ENCODE measurements at regions not wholly inside any gene's neighbourhood (a gene's known extent, or its start where the extent isn't known, plus 50 kb on each side); places are given as distances from the start of the nearest gene placed in this dataset.

DNA sequence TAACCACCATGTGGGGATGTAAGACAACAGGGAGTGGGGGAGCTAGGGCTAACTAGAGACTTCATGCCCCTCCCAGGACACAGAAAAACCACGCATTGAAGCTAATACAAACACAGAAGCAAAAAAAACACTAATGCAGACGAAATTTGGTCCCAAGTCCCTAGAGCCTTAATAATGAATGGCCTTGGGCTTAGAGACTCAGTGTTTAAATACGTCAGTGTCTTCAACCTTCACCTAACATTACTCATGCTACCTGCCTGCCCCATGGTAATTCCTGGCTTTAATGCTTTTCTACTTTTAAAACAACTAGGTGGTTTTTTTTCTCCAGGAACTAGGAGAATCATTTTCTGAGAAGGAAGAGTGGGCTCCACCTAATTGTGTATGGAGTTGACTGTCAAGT lies 64.1 kb upstream of the ITSN2 start:
- TF ChIP-seq SIN3A (IDR thresholded peaks at IDR 0.05; ENCODE audit: low read depth): no peak
- TF ChIP-seq CEBPB (IDR thresholded peaks at IDR 0.05; ENCODE audit: low read depth): no peak
- no peak for TF ChIP-seq JUND (IDR thresholded peaks at IDR 0.05)
- TF ChIP-seq TCF7L2 (IDR thresholded peaks at IDR 0.05; ENCODE audit: borderline replicate concordance, extremely low read depth, insufficient read depth, insufficient read length): no peak
- TF ChIP-seq, protein P1, sequence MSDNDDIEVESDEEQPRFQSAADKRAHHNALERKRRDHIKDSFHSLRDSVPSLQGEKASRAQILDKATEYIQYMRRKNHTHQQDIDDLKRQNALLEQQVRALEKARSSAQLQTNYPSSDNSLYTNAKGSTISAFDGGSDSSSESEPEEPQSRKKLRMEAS (IDR thresholded peaks at IDR 0.05): no peak
- TF ChIP-seq POLR2A (IDR thresholded peaks at IDR 0.05; ENCODE audit: borderline replicate concordance, extremely low read depth, insufficient read depth, insufficient read length): no peak
- TF ChIP-seq EZH2phosphoT487 (IDR thresholded peaks at IDR 0.05; ENCODE audit: borderline replicate concordance): no peak
- TF ChIP-seq EZH2 (IDR thresholded peaks at IDR 0.05): no peak
- no peak for TF ChIP-seq CBX3 (IDR thresholded peaks at IDR 0.05; ENCODE audit: low read depth)
- TF ChIP-seq, protein P2, sequence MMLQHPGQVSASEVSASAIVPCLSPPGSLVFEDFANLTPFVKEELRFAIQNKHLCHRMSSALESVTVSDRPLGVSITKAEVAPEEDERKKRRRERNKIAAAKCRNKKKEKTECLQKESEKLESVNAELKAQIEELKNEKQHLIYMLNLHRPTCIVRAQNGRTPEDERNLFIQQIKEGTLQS (IDR thresholded peaks at IDR 0.05): no peak
- TF ChIP-seq SRF (IDR thresholded peaks at IDR 0.05; ENCODE audit: low read depth): no peak
- TF ChIP-seq, protein P3, sequence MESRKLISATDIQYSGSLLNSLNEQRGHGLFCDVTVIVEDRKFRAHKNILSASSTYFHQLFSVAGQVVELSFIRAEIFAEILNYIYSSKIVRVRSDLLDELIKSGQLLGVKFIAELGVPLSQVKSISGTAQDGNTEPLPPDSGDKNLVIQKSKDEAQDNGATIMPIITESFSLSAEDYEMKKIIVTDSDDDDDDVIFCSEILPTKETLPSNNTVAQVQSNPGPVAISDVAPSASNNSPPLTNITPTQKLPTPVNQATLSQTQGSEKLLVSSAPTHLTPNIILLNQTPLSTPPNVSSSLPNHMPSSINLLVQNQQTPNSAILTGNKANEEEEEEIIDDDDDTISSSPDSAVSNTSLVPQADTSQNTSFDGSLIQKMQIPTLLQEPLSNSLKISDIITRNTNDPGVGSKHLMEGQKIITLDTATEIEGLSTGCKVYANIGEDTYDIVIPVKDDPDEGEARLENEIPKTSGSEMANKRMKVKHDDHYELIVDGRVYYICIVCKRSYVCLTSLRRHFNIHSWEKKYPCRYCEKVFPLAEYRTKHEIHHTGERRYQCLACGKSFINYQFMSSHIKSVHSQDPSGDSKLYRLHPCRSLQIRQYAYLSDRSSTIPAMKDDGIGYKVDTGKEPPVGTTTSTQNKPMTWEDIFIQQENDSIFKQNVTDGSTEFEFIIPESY (IDR thresholded peaks at IDR 0.05; ENCODE audit: extremely low read depth, insufficient replicate concordance, low read length): no peak
- TF ChIP-seq YY1 (IDR thresholded peaks at IDR 0.05; ENCODE audit: extremely low read depth, insufficient replicate concordance, low read depth, low read length): no peak
- H3K27me3 ChIP-seq (ENCODE audit: insufficient read depth, low read length): no peaks in the 10 kb centered on the region
- intact Hi-C loops (cut with micrococcal nuclease): no loop called here
- no peak overlapping the region for H3K4me2 ChIP-seq (ENCODE audit: low read length)
- H3K9me2 ChIP-seq (ENCODE audit: insufficient read depth): no peaks in the 10 kb centered on the region
- no peak overlapping the region for H3K4me3 ChIP-seq (replicated peaks in 1 of 2; ENCODE audit: low read depth in 1 of 2, low read length in 2 of 2)
- no TSS peak for BruUV-seq (replicated peaks)
- H3K9ac ChIP-seq (ENCODE audit: low read length): no peak overlapping the region
- H2AFZ ChIP-seq (ENCODE audit: low read depth, low read length, poor library complexity, severe bottlenecking): no peak overlapping the region
- H3K9me3 ChIP-seq (ENCODE audit: control insufficient read depth in 1 of 2, insufficient read depth in 1 of 2, low read depth in 1 of 2, low read length in 2 of 2): no peaks in the 10 kb centered on the region
- no peaks in the 10 kb centered on the region for H3K79me2 ChIP-seq (ENCODE audit: insufficient read depth, low read length)
- no peak overlapping the region for H3K27ac ChIP-seq (ENCODE audit: low read depth, low read length)
- ChIA-PET CTCF (interaction anchor here (4.6 kb wide), 1 partner anchor 402 kb away, joined by 54 read pairs; no protein-coding TSS in a partner anchor), POLR2A (no interaction called here), RAD21 (ENCODE audit: low non-redundant PET in 1 of 2, low total read pairs in 2 of 2, uncharacterized antibody in 2 of 2, unreplicated experiment in 2 of 2) (interaction anchor here in 1 of 2 experiments (0.6 kb wide), 1 partner anchor 9 kb away, joined by 3 read pairs; no protein-coding TSS in a partner anchor)
- H4K20me1 ChIP-seq (ENCODE audit: insufficient read depth): no peaks in the 10 kb centered on the region
- no peaks in the 10 kb centered on the region for H3K36me3 ChIP-seq (ENCODE audit: control insufficient read depth in 1 of 2, insufficient read depth in 2 of 2, low read length in 2 of 2)
- ATAC-seq (no peak), DNase-seq (ENCODE audit: low read depth, low spot score) (no peak)
- no peaks in the 10 kb centered on the region for H3K4me1 ChIP-seq (ENCODE audit: control insufficient read depth in 1 of 2, insufficient read depth in 2 of 2, low read length in 2 of 2)
